RKO (cell line): ENCODE measurements at regions not wholly inside any gene's neighbourhood (a gene's known extent, or its start where the extent isn't known, plus 50 kb on each side); places are given as distances from the start of the nearest gene placed in this dataset.
A peak's percentile ranks its signal among the peaks of the same experiment; 100 is the strongest.
"Not testable (repeated sequence)": the region's sequence is repeated elsewhere in the genome, so short reads cannot be mapped to it uniquely, and the experiment has no call there.

ENCODE experiments used
- DNase-seq: peaks from one replicate; pipeline ENCODE4 v3.0.0-alpha.2; 2016; ENCODE audit warnings: low spot score

DNA sequence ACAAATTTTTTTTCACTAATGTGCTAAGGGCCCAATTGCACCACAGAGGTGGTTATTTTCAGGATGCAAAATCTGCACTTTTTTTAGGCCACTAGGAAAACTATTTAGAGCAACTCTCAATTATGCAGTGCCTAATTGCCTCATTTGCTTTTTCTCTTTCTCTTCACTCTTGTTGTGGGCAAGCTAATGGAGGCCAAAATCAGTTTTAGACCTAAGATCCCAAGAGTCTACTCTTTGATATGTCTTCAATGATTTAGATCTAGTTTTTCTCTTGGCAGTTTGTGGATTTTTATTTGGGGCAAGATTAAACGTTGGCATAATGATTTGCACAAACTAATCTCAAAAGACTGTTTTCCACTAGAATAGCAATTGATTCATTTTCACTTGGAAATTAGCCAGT lies 1996.9 kb downstream of the LRRC4C start:
- DNase-seq, result no peak

DNA sequence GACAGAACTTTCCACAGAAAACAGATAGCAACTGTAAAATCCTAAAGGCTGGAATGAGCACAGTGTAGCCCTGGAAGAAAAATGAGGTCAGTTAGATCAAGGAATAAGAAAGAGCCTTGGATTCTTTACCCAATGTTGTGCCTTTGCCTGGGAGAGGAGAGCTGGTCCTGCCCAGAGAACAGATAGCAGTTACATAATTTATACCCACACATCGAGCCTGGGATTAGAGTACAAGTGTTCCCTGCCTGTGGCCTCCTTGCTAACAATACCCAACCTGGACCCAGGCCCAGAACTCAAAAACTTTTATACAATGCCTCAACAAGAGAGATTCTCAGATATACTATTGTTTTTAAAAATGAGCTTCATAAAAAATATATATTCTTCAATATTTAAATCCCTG lies 1998.4 kb downstream of the LRRC4C start:
- DNase-seq, result no peak

DNA sequence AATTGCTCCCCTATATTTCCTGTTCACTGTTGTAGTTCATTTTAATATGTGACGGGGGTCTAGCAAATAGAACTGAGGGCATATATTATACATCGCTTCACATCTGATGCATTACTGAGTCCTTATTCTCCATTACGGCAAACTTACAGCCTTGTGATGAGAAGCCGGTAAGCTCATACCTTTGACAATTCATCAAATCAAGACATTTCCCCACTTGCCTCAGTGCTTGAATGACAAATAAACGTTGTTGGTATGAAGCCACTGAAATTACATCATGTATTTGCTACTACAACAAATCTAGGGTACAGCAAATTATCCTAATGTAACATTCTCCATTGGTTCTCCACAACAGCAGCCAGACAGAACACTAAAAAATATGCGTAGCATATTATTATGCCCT lies 1999.8 kb downstream of the LRRC4C start:
- no peak for DNase-seq

DNA sequence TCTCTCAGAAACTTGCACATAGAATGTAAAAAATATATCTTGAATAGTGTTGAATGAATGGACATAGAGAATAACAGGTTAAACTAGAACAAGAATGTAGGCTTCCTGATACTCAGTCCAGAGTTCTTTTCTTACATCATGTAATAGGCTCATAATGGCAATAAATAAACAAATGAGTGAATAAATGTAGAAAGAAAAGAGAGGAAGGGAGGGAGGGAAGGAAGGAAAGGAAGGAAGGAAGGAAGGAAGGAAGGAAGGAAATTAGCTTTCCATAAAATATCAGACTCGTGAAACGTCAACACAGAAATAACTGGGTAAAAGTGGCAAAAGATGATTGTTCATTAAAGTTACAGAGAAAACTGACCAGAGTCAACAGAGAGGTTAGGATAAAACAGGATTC lies 2001.0 kb downstream of the LRRC4C start:
- DNase-seq, result no peak

DNA sequence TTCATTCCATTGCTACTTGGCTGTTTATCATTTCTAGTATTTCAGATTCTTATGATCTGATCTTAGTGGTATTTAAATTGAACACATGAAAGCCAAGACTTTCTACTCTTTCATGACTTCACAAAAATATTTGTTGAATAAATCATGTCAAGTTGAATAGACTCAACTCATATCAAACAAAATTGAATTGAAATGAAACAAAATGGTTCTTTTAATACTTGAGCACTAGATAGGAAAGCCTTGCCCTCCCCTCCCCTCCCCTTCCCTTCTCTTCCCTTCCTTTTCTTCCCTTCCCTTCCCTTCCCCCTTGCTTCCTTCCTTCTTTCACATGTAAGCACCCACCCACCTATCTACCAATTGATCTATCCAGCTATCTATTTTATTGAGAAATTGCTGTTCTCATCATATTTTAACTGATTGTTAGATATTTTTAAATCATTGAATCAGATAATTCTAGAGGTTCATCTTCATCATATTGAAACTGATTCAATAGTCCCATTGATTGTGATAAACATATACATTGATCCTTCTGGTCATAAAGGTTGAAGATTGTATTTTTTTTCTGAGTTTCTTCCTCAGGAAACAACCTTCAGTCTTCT lies 2015.9 kb downstream of the LRRC4C start:
- DNase-seq, result no peak

DNA sequence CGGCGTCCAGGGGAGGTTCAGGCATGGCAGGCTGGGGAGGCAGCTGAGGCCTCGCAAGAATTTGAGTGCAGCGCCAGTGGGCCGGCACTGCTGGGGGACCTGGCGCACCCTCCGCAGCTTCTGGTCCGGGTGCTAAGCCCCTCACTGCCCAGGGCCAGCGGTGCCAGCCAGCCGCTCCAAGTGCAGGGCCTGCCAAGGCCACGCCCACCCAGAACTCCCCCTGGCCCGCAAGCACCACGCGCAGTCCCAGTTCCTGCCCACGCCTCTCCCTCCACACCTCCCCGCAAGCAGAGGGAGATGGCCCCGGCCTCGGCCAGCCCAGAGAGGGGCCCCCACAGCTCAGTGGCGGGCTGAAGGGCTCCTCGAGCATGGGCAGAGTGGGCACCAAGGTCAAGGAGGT lies 2017.3 kb downstream of the LRRC4C start:
- no peak for DNase-seq

DNA sequence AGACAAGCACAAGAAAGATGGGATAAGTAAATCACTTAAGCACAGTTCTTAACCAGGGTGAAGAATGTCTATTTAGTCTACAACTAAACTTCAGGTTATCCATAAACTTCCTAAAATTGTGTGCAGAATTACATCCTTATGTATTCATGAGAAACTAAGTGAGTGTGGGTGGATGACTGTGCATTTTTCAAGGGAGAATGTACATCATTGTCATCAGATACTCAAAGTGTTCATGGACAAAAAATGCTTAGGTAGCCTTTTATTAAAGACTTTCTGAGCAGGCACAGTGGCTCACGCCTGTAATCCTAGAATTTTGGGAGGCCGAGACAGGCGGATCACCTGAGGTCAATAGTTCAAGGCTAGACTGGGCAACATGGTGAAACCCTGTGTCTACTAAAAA lies 2023.8 kb downstream of the LRRC4C start:
- no peak for DNase-seq

DNA sequence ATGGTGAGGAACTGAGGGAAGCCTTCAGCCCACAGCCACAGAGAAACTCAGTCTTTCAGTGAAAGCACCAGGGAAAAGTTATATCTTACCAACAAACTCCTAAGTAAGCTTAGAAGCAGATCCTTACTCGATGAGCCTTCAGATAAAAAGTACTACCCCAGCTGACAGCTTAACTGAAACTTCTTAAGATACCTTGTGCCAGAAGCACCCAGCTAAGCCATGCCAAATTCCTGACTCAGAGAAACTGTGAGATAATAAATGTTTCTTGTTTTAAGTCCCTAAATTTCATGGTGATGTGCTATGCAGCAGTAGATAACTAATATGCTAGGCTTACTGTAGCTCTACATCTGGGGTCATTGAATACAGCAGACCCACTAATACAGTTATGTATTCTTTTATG lies 2025.0 kb downstream of the LRRC4C start:
- no peak for DNase-seq

DNA sequence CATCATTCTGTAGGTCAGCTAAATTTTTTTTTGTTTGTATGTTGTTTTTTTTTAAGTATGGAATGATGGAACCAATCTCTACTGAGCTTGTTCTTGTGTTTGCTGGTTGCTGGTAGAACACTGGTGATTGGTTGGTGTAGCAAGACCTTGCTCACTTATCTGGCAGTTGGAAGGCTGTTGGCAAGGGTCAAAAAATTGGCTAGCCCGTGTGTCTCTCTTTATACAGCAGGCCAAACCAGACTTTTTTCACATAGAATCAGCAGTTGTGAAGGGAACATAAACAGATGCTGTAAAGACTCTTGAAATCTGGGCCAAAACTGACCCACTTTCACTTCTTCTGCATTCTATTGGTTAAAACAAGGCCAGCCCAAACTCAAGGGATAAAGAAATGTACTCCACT lies 2026.5 kb downstream of the LRRC4C start:
- DNase-seq, result no peak

DNA sequence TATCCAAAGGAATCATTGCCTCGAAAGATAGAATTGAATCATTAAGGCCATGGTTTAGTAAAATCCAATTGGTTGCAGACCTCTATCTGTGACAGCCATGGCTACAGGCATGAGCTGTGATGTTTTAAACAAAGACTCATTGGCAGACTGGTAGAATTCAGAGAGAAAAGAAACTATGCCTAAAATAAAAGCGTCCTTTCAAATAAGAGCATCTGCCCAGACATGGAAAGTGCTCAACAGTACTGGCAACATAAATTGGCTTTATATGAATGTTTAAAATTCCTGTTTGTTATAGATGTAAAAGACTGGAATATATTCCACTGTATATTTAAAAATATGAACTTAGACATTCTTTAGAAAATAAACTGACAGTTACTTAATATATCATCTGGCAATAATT lies 2034.2 kb downstream of the LRRC4C start:
- DNase-seq, result no peak

DNA sequence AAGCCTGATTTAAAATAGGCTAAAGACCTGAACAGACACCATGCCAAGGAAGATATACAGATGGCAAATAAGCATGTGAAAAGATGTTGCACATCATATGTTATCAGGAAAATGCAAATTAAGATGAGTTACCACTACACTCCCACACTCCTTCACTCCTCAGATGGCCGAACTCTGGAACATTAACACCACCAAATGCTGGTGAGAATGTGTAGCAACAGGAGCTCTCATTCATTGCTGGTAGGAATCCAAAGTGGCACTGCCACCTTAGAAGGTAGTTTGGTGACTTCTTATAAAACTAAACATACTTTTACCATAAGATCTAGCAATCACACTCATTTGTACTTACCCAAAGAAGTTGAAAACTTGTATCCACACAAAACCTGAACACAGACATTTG lies 2047.3 kb downstream of the LRRC4C start:
- no peak for DNase-seq

DNA sequence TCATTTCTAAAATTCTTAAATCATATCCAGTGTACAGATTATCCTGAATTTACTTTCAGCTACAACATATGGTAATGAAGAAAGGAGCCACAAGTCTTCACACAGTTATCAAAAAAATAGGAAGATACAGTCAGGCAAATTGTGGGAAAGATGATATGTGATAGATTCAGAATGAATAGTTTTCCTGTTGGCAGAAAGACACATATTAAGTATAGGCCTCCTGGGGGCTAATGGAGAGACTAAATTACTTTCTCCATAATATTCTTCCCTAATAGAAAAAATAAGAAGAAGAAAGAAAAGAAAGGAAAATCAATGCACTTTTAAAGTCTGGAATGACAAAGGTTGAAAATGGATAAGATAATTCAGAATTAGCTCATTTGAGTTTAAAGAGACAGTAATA lies 2073.5 kb downstream of the LRRC4C start:
- DNase-seq, result no peak

DNA sequence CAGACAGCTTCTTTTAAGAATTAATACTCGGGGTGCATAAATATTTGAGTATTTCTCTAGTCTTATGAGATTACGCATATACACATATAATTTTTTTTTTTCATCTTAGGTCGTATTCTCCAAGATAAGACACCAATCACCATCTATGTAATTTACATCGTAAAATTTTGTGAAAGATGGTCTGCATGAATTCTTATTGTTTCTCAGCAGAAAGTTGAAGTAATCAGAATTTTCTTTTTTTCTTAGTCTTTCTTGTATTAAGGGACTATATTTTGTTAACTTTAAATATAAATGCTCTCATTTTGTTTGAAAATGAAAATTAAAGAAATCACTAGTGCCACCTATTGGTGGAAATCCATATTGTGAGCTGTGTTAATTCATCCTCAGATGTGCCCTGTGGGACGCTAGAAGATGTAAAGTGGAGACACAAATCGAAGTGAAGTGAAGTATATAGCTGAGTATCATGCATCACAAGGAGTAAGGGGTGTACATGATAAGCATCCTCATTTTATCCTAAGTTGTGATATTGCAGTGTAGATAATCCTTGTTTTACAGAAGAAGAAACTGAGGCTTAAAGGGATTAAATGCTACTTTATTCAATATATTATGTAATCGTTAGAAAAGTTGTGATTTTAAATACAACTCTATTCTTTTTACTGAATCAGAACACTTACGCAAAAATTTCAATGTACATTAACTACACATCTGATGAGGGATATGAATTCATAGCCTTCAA lies 2084.3 kb downstream of the LRRC4C start:
- DNase-seq, result peak; percentile 16

DNA sequence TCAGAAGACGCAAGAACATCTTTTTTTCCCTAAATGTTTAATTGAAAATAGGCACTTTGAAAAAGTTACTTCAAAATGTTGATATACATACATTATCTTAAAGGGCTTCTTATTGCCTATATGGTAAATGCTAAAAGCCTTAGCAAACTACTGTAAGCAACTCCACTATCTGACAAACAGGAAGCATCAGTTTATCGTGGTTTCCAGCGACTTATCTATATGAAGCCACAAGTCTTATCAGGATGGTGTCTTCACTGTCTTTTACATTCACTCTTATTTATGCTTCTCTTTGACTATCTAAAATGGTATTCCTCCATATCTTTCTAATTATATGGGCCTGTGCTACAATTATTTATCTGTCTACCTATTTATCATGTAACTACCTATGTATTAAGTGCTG lies 2091.9 kb downstream of the LRRC4C start:
- no peak for DNase-seq

DNA sequence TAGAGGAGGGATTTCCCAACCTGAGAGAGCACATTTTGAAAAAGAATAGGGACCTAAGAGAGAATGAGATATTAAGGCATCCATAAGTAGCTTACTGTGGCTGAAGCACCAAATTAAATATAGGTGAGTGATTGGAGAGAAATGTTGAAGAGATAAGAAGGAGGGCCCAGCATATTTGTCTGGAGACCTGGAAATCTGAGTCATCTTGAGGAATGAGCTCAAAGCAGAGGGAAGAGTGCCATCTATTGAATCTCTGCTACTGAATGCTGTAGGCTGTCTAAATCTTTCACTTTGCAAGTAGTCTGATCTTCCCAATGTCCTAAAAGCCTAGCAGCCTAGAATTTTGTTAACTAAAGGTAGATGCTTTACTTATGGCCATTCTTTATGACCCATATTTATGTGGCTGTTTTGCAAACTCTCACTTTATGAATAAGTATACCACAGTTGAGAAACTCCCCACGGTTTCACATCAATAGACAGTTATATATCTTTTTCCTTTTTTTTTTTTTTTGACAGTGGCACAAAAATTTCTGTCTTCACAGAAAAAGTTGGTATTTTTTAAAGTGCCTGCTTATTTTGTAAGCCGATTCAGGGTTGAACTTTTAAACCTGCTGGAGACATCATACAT lies 2093.5 kb downstream of the LRRC4C start:
- peak; percentile 58 for DNase-seq

DNA sequence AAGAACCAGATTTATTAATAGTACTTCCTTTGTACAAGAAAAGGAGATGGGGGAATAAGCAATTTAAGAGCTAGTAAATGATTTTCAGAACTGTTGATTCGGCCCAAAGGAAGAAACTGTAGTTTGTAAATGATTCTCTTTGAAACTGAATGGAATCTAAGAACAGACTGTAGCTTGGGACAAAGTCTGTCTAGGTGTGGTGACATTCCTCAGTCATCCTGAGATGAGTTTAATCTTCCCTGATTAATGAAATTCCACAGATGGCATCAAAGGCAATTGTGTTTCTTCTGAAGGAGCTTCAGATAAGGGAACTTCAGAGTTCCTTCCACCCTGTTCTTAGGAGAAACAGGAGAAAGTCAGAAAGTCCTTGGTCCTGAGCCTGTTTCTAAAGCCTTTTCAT lies 2095.9 kb downstream of the LRRC4C start:
- DNase-seq, result no peak

DNA sequence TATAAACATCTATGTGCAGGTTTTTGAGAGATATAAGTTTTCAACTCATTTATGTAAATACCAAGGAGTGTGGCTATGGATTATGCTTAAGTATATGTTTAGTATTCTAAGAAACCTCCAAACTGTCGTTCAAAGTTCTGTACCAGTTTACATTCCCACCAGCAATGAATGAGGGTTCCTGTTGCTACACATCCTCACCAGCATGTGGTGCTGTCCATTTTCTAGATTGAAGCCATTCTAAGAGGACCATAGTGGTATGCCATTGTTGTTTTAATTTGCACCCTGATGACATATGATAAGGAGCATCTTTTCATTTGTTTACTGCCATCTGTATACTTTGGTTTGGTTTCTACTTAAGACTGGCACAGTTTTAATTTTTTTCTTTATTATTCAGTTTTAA lies 2097.9 kb downstream of the LRRC4C start:
- DNase-seq, result no peak

DNA sequence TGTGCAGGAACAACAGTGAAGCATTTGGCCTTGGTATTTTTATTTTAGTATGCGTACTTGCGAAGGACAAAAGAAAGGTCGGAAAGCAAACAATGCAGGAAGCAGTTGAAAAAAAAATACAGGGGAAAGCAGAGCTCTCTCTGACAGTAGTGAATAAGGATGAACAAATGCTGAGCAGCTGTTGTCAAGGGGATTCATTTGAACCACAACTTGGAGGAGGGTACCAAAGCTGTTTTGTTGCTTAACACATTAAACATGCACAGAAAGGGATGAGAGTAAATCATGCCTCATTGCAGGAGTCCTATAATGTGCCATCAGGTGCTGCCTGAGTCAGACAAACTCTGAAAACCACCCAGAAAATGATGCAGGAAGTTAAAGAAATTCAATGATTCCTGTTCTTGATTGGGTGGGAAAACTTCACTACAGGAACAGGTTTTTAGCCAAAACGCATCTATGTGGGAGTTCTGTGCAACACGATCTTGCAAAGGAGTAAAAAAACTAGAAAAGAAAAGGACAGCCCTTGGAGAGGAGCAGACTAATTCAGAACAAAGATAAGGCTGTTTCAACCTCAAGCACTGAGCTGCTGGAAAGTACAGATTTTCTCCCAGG lies 2113.5 kb downstream of the LRRC4C start:
- no peak for DNase-seq

DNA sequence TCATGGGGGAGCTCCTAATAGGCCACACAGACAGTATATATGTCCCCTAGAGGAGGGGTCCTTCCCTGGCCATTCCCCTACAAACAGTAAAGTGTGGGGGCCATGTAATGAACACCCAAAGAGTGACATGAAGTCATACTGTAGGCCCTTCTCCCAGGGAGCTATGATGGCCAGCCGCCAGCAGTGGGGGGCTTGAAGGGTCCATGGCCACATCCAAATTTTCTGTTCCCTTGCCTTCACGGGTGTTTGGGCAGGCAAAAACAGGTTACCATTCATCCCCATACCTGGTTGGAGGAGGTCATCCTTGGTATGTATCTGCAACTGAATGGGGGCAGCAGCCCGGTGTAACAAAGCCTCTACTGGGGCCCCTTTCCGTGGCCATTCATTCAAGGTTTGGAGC lies 2118.0 kb downstream of the LRRC4C start:
- no peak for DNase-seq

DNA sequence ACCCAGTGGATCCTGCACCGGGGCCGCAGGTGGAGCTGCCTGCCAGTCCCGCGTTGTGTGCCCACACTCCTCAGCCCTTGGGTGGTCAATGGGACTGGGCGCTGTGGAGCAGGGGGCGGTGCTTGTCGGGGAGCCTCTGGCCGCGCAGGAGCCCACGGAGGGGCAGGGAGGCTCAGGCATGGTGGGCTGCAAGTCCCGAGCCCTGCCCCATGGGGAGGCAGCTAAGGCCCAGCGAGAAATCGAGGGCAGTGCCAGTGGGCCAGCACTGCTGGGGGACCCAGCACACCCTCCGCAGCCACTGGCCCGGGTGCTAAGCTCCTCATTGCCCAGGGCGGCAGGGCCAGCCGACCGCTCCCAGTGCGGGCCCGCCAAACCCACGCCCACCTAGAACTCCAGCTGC lies 2126.4 kb downstream of the LRRC4C start:
- not testable (repeated sequence) for DNase-seq

DNA sequence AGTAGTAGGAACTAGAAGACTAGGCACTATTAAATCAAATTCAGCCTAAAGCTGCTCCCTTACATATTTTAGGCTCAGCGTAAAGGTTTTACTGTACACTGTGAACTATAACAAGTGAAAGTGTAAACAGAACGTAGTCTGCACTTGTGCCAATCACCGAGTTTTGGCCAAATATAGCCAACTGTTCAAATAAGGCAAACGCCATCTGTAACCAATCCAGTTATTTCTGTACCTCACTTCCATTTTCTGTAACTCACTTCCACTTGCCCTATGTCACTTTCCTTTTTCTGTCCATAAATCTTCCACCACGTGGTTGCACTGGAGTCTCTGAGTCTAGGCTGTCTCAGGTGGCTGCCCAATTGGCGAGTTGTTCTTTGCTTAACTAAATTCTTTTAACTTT lies 2132.2 kb downstream of the LRRC4C start:
- DNase-seq, result no peak

DNA sequence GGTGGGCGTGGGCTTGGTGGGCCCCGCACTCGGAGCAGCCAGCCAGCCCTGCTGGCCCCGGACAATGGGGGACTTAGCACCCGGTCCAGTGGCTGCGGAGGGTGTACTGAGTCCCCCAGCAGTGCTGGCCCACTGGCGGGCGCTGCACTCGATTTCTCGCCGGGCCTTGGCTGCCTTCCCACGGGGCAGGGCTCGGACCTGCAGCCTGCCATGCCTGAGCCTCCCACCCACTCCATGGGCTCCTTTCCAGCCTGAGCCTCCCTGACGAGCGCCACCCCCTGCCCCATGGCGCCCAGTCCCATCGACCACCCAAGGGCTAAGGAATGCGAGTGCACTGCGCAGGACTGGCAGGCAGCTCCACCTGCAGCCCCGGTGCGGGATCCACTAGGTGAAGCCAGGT lies 2147.6 kb downstream of the LRRC4C start:
- DNase-seq, result not testable (repeated sequence)

DNA sequence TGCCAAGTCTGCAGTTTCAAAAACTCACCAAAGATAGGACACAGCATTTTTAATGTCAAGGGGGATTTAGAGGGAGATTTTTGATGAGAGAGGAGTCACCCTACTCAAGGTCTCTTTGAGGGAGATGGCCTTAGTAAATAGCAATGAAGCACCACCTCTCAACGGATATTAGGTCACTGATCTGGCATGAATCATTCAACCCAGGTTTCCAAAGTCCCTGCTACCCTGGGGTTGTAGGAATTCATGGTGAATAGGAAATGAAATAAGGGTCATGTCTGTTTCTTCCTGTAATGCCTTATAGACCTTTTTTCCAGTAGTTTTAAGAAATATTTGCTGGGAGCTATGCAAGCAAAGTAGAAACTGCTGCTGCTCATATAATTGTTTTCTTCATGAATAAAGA lies 2154.9 kb downstream of the LRRC4C start:
- DNase-seq, result peak; percentile 8
